IMR-90 (cell line): ENCODE measurements at regions not wholly inside any gene's neighbourhood (a gene's known extent, or its start where the extent isn't known, plus 50 kb on each side); places are given as distances from the start of the nearest gene placed in this dataset.

Experiments used
- CTCF ChIP-seq: conservative IDR thresholded peaks from 2 replicates; pipeline ENCODE4 v1.5.1; 2012; ENCODE audit warnings: mild to moderate bottlenecking, low read depth, low read length, improper control_type of control experiment
- MAZ ChIP-seq: IDR thresholded peaks from 2 replicates; pipeline ENCODE4 v1.6.1; 2012; ENCODE audit warnings: low read depth, mild to moderate bottlenecking, low read length, improper control_type of control experiment, moderate library complexity, borderline replicate concordance
- MXI1 ChIP-seq: IDR thresholded peaks from 2 replicates; pipeline ENCODE4 v1.6.1; 2012; ENCODE audit warnings: low read depth, mild to moderate bottlenecking, low read length, moderate library complexity, borderline replicate concordance
- POLR2A ChIP-seq: IDR thresholded peaks from 2 replicates; pipeline ENCODE4 v1.6.1; 2012; ENCODE audit warnings: mild to moderate bottlenecking, low read depth, low read length
- RAD21 ChIP-seq: IDR thresholded peaks from 2 replicates; pipeline ENCODE4 v1.6.1; 2012; ENCODE audit warnings: low read length, improper control_type of control experiment
- RFX5 ChIP-seq: IDR thresholded peaks from 2 replicates; pipeline ENCODE4 v1.8.0; 2012; ENCODE audit warnings: low read depth, mild to moderate bottlenecking, low read length, moderate library complexity

GRCh38 chr13:54173996-54174395, 1145.4 kb downstream of the OLFM4 start:
- TF ChIP-seq RAD21 (no peak), POLR2A (no peak), CTCF (no peak), MXI1 (no peak), MAZ (no peak), RFX5 (no peak)
